OCI-LY7 (cell line): ENCODE measurements at regions not wholly inside any gene's neighbourhood (a gene's known extent, or its start where the extent isn't known, plus 50 kb on each side); places are given as distances from the start of the nearest gene placed in this dataset.

Experiments used
- CTCF ChIP-seq: fragments of 200-600 bp; sonication (generic); conservative IDR thresholded peaks from 2 replicates; pipeline ENCODE4 v1.5.1; 2014; ENCODE audit warnings: mild to moderate bottlenecking, antibody characterized with exemption, low read length, moderate library complexity, mixed read lengths
- EZH2phosphoT487 ChIP-seq: fragments of 200-600 bp; sonication (generic); IDR thresholded peaks from 2 replicates; pipeline ENCODE4 v1.6.1; 2018; ENCODE audit warnings: low read depth, borderline replicate concordance, mild to moderate bottlenecking, mixed run types, antibody characterized with exemption, low read length, moderate library complexity, mixed read lengths

- TF ChIP-seq CTCF, result no peak
- TF ChIP-seq EZH2phosphoT487, result no peak
Observed at GRCh38 chr4:121273191-121273590, 107.6 kb downstream of the QRFPR start.
